SK-N-SH (cell line): ENCODE measurements at regions not wholly inside any gene's neighbourhood (a gene's known extent, or its start where the extent isn't known, plus 50 kb on each side); places are given as distances from the start of the nearest gene placed in this dataset.

Experiments used
- CTCF ChIA-PET: fragments of 300-600, 350-600 bp; formaldehyde crosslinking; extraction: SDS; loops from one replicate; lab custom pipeline; 2021; lab: Yijun Ruan, JAX
- POLR2A ChIA-PET: fragments of 350-600 bp; sonication (Branson Sonifier 250); formaldehyde crosslinking; extraction: SDS; loops from one replicate; lab custom pipeline; 2020; ENCODE audit warnings: antibody characterized with exemption, inconsistent platforms; lab: Yijun Ruan, JAX
- DNase-seq: peaks from one replicate; pipeline ENCODE4 v3.0.0; 2012
- H2AFZ ChIP-seq: fragments of 200-600 bp; sonication (generic); 2 replicates; pipeline ENCODE4 v1.8.1; 2016; ENCODE audit warnings: antibody characterized with exemption, mild to moderate bottlenecking, low read depth
- H3F3A ChIP-seq: fragments of 200-600 bp; sonication (generic); replicated peaks from 2 replicates; pipeline ENCODE3; 2016; ENCODE audit warnings: antibody characterized with exemption, mild to moderate bottlenecking; ENCODE audit not compliant: insufficient read depth
- H3K27ac ChIP-seq, 2 experiments: fragments of 200-500 bp in 1 of 2; fragments of 200-600 bp in 1 of 2; sonication (Bioruptor generic) in 1 of 2; sonication (generic), shearing (Covaris generic) in 1 of 2; 2 replicates each; pipeline versions ENCODE4 v1.5.1 to v1.6.1; 2014 to 2016; ENCODE audit warnings: low read depth in 2 of 2, inconsistent platforms in 1 of 2, low read length in 1 of 2, mild to moderate bottlenecking in 1 of 2, mixed read lengths in 1 of 2
- H3K27me3 ChIP-seq: fragments of 200-600 bp; sonication (generic), shearing (Covaris generic); 2 replicates; pipeline ENCODE4 v1.6.1; 2016; ENCODE audit warnings: mixed run types; ENCODE audit not compliant: insufficient read depth
- H3K36me3 ChIP-seq, 2 experiments: fragments of 200-500 bp in 1 of 2; fragments of 200-600 bp in 1 of 2; sonication (Bioruptor generic) in 1 of 2; sonication (generic) in 1 of 2; replicated peaks in 1 of 2; 2 replicates each; pipeline versions ENCODE3 to v1.5.1; 2014 to 2016; ENCODE audit warnings: low read length in 1 of 2, mild to moderate bottlenecking in 1 of 2; ENCODE audit not compliant: insufficient read depth in 2 of 2, control insufficient read depth in 1 of 2
- H3K4me1 ChIP-seq, 2 experiments: fragments of 200-500 bp in 1 of 2; fragments of 200-600 bp in 1 of 2; sonication (Bioruptor generic) in 1 of 2; sonication (generic), shearing (Covaris generic) in 1 of 2; 2 replicates each; pipeline versions ENCODE4 v1.5.1 to v1.6.1; 2014 to 2016; ENCODE audit warnings: low read depth in 1 of 2, low read length in 1 of 2, mixed run types in 1 of 2; ENCODE audit not compliant: insufficient read depth in 2 of 2, control insufficient read depth in 1 of 2
- H3K4me2 ChIP-seq: fragments of 200-600 bp; sonication (generic), shearing (Covaris generic); 2 replicates; pipeline ENCODE4 v1.6.1; 2017; ENCODE audit warnings: mixed run types
- H3K4me3 ChIP-seq, 2 experiments: fragments of 200-500 bp in 1 of 2; fragments of 200-600 bp in 1 of 2; sonication (Bioruptor generic) in 1 of 2; sonication (generic), shearing (Covaris generic) in 1 of 2; 2 replicates each; pipeline versions ENCODE4 v1.5.1 to v1.8.1; 2014 to 2016; ENCODE audit warnings: low read depth in 2 of 2, inconsistent platforms in 1 of 2, low read length in 1 of 2, mild to moderate bottlenecking in 1 of 2, mixed read lengths in 1 of 2, moderate library complexity in 1 of 2
- H3K79me2 ChIP-seq: fragments of 200-600 bp; sonication (generic); 2 replicates; pipeline ENCODE4 v1.8.1; 2017; ENCODE audit warnings: mild to moderate bottlenecking; ENCODE audit not compliant: insufficient read depth
- H3K9ac ChIP-seq: fragments of 200-600 bp; sonication (generic); 2 replicates; pipeline ENCODE4 v1.6.1; 2017; ENCODE audit warnings: mixed run types
- H3K9me2 ChIP-seq: fragments of 200-600 bp; sonication (generic); 2 replicates; pipeline ENCODE4 v1.6.1; 2017; ENCODE audit warnings: mixed run types
- H3K9me3 ChIP-seq: fragments of 200-600 bp; sonication (generic); 2 replicates; pipeline ENCODE4 v1.6.1; 2017; ENCODE audit warnings: mixed run types, mild to moderate bottlenecking, moderate library complexity
- H4K20me1 ChIP-seq: fragments of 200-600 bp; sonication (generic); 2 replicates; pipeline ENCODE4 v1.6.1; 2017; ENCODE audit warnings: mild to moderate bottlenecking, mixed run types; ENCODE audit not compliant: insufficient read depth
- CHD2 ChIP-seq: fragments of 150-350 bp; IDR thresholded peaks from 2 replicates; pipeline ENCODE4 v1.6.1; 2018; ENCODE audit warnings: low read length; ENCODE audit not compliant: partially characterized antibody
- ELF1 ChIP-seq: IDR thresholded peaks from 2 replicates; pipeline ENCODE4 v1.4.0; 2012
- EZH2phosphoT487 ChIP-seq: fragments of 200-600 bp; sonication (generic); IDR thresholded peaks from 2 replicates; pipeline ENCODE4 v1.6.1; 2017; ENCODE audit warnings: low read depth, mixed run types, mild to moderate bottlenecking, antibody characterized with exemption, moderate library complexity, borderline replicate concordance
- FOSL2 ChIP-seq: IDR thresholded peaks from 2 replicates; pipeline ENCODE4 v1.4.0; 2012; ENCODE audit warnings: low read depth, mild to moderate bottlenecking, moderate library complexity, borderline replicate concordance
- FOXJ3 ChIP-seq: sonication (generic); formaldehyde crosslinking; IDR thresholded peaks from 2 replicates; pipeline ENCODE4 v1.5.1; 2020; ENCODE audit warnings: mild to moderate bottlenecking, missing genetic modification reagents
- FOXM1 ChIP-seq: IDR thresholded peaks from 2 replicates; pipeline ENCODE4 v1.4.0; 2012; ENCODE audit warnings: low read depth, mild to moderate bottlenecking
- GABPA ChIP-seq: IDR thresholded peaks from 2 replicates; pipeline ENCODE4 v1.4.0; 2012; ENCODE audit warnings: low read depth, mild to moderate bottlenecking
- GATA2 ChIP-seq: sonication (generic); formaldehyde crosslinking; IDR thresholded peaks from 2 replicates; pipeline ENCODE4 v1.5.0; 2020; ENCODE audit warnings: mild to moderate bottlenecking, missing genetic modification reagents
- JUND ChIP-seq: IDR thresholded peaks from 2 replicates; pipeline ENCODE4 v1.4.0; 2012
- MEF2A ChIP-seq: IDR thresholded peaks from 2 replicates; pipeline ENCODE4 v1.4.0; 2012; ENCODE audit warnings: low read depth, borderline replicate concordance
- NFIC ChIP-seq: IDR thresholded peaks from 2 replicates; pipeline ENCODE4 v1.4.0; 2012; ENCODE audit warnings: borderline replicate concordance
- POLR2AphosphoS5 ChIP-seq: IDR thresholded peaks from 2 replicates; pipeline ENCODE4 v1.6.1; 2012; ENCODE audit warnings: low read depth, low read length
- RCOR1 ChIP-seq: fragments of 150-350 bp; IDR thresholded peaks from 2 replicates; pipeline ENCODE4 v1.6.1; 2017; ENCODE audit warnings: antibody characterized with exemption, low read length
- REST ChIP-seq: IDR thresholded peaks from 2 replicates; pipeline ENCODE4 v1.6.1; 2012; ENCODE audit warnings: mild to moderate bottlenecking, low read depth, low read length, moderate library complexity
- RFX5 ChIP-seq: IDR thresholded peaks from 2 replicates; pipeline ENCODE4 v1.6.1; 2012; ENCODE audit warnings: mild to moderate bottlenecking, improper control_type of control experiment, low read length
- RXRA ChIP-seq: IDR thresholded peaks from 2 replicates; pipeline ENCODE4 v1.4.0; 2012; ENCODE audit warnings: low read depth, mild to moderate bottlenecking, borderline replicate concordance
- SIN3A ChIP-seq: IDR thresholded peaks from 2 replicates; pipeline ENCODE4 v1.6.1; 2012; ENCODE audit warnings: low read depth, mild to moderate bottlenecking, low read length, moderate library complexity, borderline replicate concordance
- SMC3 ChIP-seq: IDR thresholded peaks from 2 replicates; pipeline ENCODE4 v1.6.1; 2012; ENCODE audit warnings: low read depth, low read length, improper control_type of control experiment
- YY1 ChIP-seq: IDR thresholded peaks from 2 replicates; pipeline ENCODE4 v1.4.0; 2012; ENCODE audit warnings: low read depth, mild to moderate bottlenecking
- WGBS: methylation state at CpG from one replicate; pipeline ENCODE4 v1.1.6; 2017; ENCODE audit warnings: low lambda C conversion rate; 5-methylcytosine and 5-hydroxymethylcytosine counted together

GRCh38 chr7:11237742-11238141, 264.1 kb downstream of the PHF14 start:
- Histone ChIP-seq H2AFZ (no peak overlapping the region), H3K4me2 (no peak overlapping the region), H3K9ac (no peak overlapping the region), H3K36me3 (no peaks in the 10 kb centered on the region), H3K9me2 (no peaks in the 10 kb centered on the region), H3K4me1 (no peaks in the 10 kb centered on the region), H3K27ac (no peak overlapping the region), H4K20me1 (no peaks in the 10 kb centered on the region), H3K9me3 (no peaks in the 10 kb centered on the region), H3K27me3 (no peaks in the 10 kb centered on the region), H3K79me2 (no peaks in the 10 kb centered on the region), H3K4me3 (no peak overlapping the region), H3F3A (no peaks in the 10 kb centered on the region)
- TF ChIP-seq NFIC: no peak
- no peak for TF ChIP-seq FOXM1
- ChIA-PET POLR2A (no interaction called here), CTCF (interaction anchor here (0.8 kb wide), 1 partner anchor 26 kb away, joined by 3 read pairs; no protein-coding TSS in a partner anchor)
- 85% methylated on average over 7 of the region's 7 CpGs for whole genome bisulfite sequencing
- DNase-seq: no peak

GRCh38 chr7:11239316-11239715, 265.6 kb downstream of the PHF14 start:
- POLR2A ChIA-PET: no interaction called here
- Histone ChIP-seq H3K4me1 (peaks cover 0 to under 1% of the 10 kb centered on the region in 2 experiments; a peak in 2 of 4 replicates), H3F3A (no peaks in the 10 kb centered on the region), H3K9me2 (no peaks in the 10 kb centered on the region), H3K27ac (no peak overlapping the region), H3K27me3 (no peaks in the 10 kb centered on the region), H3K4me2 (no peak overlapping the region), H3K36me3 (no peaks in the 10 kb centered on the region), H3K79me2 (no peaks in the 10 kb centered on the region), H2AFZ (no peak overlapping the region), H3K9ac (no peak overlapping the region), H3K9me3 (no peaks in the 10 kb centered on the region), H3K4me3 (no peak overlapping the region), H4K20me1 (no peaks in the 10 kb centered on the region)
- CTCF ChIA-PET: interaction anchor here (0.9 to 1.7 kb wide), 3 partner anchors 27 to 225 kb away, joined by 3 to 7 read pairs (median 4); no protein-coding TSS in a partner anchor
- no peak for TF ChIP-seq GATA2 (CRISPR knock-in tag)
- TF ChIP-seq FOXM1: no peak
- no peak for TF ChIP-seq SMC3
- no peak for TF ChIP-seq JUND
- no peak for TF ChIP-seq MEF2A
- TF ChIP-seq RXRA: no peak
- TF ChIP-seq RCOR1: no peak
- TF ChIP-seq ELF1: no peak
- no peak for TF ChIP-seq RFX5
- no peak for TF ChIP-seq FOXJ3 (CRISPR knock-in tag)
- TF ChIP-seq YY1: no peak
- TF ChIP-seq NFIC: no peak
- TF ChIP-seq POLR2AphosphoS5: no peak
- no peak for TF ChIP-seq GABPA
- TF ChIP-seq FOSL2: no peak
- TF ChIP-seq SIN3A: no peak
- TF ChIP-seq EZH2phosphoT487: no peak
- TF ChIP-seq REST: no peak
- TF ChIP-seq CHD2: no peak
- DNase-seq: no peak
- 92% methylated on average over 4 of the region's 4 CpGs for WGBS
